Caco-2 (cell line): ENCODE measurements at regions not wholly inside any gene's neighbourhood (a gene's known extent, or its start where the extent isn't known, plus 50 kb on each side); places are given as distances from the start of the nearest gene placed in this dataset.
A peak's percentile ranks its signal among the peaks of the same experiment; 100 is the strongest.

ENCODE experiments used
- BruUV-seq: library from RNA; stranded (reverse); fragments of 400-500 nt; replicated peaks from 2 replicates; lab custom pipeline; 2021; lab: Mats Ljungman, UMichigan
- CTCF ChIA-PET: fragments of 300-600 bp; sonication (Branson Sonifier 250); formaldehyde crosslinking; loops from one replicate; lab custom pipeline; 2022; ENCODE audit warnings: antibody characterized with exemption; lab: Charles Lee
- POLR2A ChIA-PET: fragments of 300-600 bp; sonication (Branson Sonifier 250); formaldehyde crosslinking; loops from one replicate; lab custom pipeline; 2022; ENCODE audit warnings: antibody characterized with exemption; lab: Charles Lee
- DNase-seq, 2 experiments: peaks; one replicate each; pipeline versions ENCODE4 v3.0.0 to v3.0.0-alpha.2; 2020 to 2022
- H3K27me3 ChIP-seq: replicated peaks from 2 replicates; pipeline ENCODE4 v1.6.0; 2011; ENCODE audit warnings: low read length; ENCODE audit not compliant: control insufficient read depth, insufficient read depth
- H3K36me3 ChIP-seq: 2 replicates; pipeline ENCODE4 v1.5.1; 2011; ENCODE audit warnings: low read length; ENCODE audit not compliant: control insufficient read depth, insufficient read depth
- H3K4me1 ChIP-seq: fragments of 250-450 bp; sonication (Bioruptor Pico); 2 replicates; pipeline ENCODE4 v1.5.1; 2020; ENCODE audit warnings: mild to moderate bottlenecking
- H3K4me3 ChIP-seq: 2 replicates; pipeline ENCODE4 v1.5.1; 2011; ENCODE audit warnings: low read depth, mild to moderate bottlenecking, control low read depth, low read length
- H3K9me3 ChIP-seq: fragments of 250-450 bp; sonication (Bioruptor Pico); 2 replicates; pipeline ENCODE4 v1.5.1; 2020; ENCODE audit warnings: mild to moderate bottlenecking, moderate library complexity
- H3K27ac Mint-ChIP-seq: one replicate; pipeline ENCODE4 v1.8.0; 2022; ENCODE audit warnings: mixed read lengths; ENCODE audit not compliant: unreplicated experiment
- H3K27me3 Mint-ChIP-seq: one replicate; pipeline ENCODE4 v1.8.0; 2022; ENCODE audit warnings: mixed read lengths; ENCODE audit not compliant: insufficient read depth, unreplicated experiment
- H3K36me3 Mint-ChIP-seq: one replicate; pipeline ENCODE4 v1.8.0; 2022; ENCODE audit warnings: mild to moderate bottlenecking, mixed read lengths; ENCODE audit not compliant: insufficient read depth, unreplicated experiment
- H3K4me1 Mint-ChIP-seq: one replicate; pipeline ENCODE4 v1.8.0; 2022; ENCODE audit warnings: low read depth, mixed read lengths; ENCODE audit not compliant: unreplicated experiment
- H3K4me3 Mint-ChIP-seq: one replicate; pipeline ENCODE4 v1.8.0; 2022; ENCODE audit warnings: mild to moderate bottlenecking, moderate library complexity, mixed read lengths; ENCODE audit not compliant: unreplicated experiment
- H3K9me3 Mint-ChIP-seq: one replicate; pipeline ENCODE4 v1.8.0; 2022; ENCODE audit warnings: mixed read lengths; ENCODE audit not compliant: unreplicated experiment
- intact Hi-C: fragments of 100-400 bp; cut with micrococcal nuclease; formaldehyde crosslinking; loops from one replicate; pipeline ENCODE4 v1.10.0; 2022; ENCODE audit not compliant: unreplicated experiment
- TF ChIP-seq, protein P1 (sequence below), 2 experiments: fragments of 200-600 bp in 1 of 2; IDR thresholded peaks; 1 replicate in 1 of 2; 2 replicates in 1 of 2; pipeline versions ENCODE4 v1.5.1 to v1.8.0; 2011 to 2022; ENCODE audit warnings: antibody characterized with exemption in 1 of 2, control low read depth in 1 of 2, inconsistent platforms in 1 of 2, low read depth in 1 of 2, low read length in 1 of 2, mild to moderate bottlenecking in 1 of 2, moderate library complexity in 1 of 2; ENCODE audit not compliant: insufficient read depth in 1 of 2, severe bottlenecking in 1 of 2, unreplicated experiment in 1 of 2

DNA sequence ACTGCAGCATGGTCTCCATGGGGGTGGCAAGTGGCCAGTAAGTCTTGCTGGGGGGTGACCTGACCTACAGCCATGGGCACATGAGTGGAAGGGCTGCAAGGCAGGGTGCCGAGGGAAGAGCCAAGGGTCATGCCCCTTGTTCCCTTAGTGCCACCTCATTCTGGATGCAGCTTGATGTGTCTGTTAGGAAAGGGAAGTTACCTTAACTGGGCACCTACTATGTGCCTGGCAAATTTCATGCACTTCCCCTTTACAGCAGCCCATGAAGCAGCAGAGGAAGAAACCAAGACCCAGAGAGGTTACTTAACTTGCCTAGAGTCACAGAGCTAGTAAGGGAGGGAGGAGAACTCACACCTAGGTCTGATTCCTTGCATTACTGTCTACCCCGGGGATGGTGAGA is 174.0 kb downstream of the MRPL14 start:
- H3K4me3 ChIP-seq, result no peak overlapping the region
- H3K9me3 Mint-ChIP-seq, result peaks cover 17% of the 10 kb centered on the region
- no peaks in the 10 kb centered on the region for H3K4me1 Mint-ChIP-seq
- H3K36me3 ChIP-seq, result no peaks in the 10 kb centered on the region
- ChIA-PET CTCF (interaction anchor here (1.0 to 1.4 kb wide), 8 partner anchors 16 to 188 kb away, joined by 3 to 19 read pairs (median 4); partner anchors contain the start of gene VEGFA), POLR2A (no interaction called here)
- intact Hi-C loops, result loop anchor here (1.0 to 5.0 kb wide), 2 partner anchors 126 to 231 kb away; no protein-coding TSS in a partner anchor
- DNase-seq, result no peak
- no peaks in the 10 kb centered on the region for H3K27me3 ChIP-seq
- BruUV-seq, result no TSS peak
- H3K36me3 Mint-ChIP-seq, result no peaks in the 10 kb centered on the region
- H3K27ac Mint-ChIP-seq, result no peak overlapping the region
- no peak overlapping the region for H3K4me3 Mint-ChIP-seq
- 0 out of 2 replicates have a peak, but pooled peaks cover 3% of the 10 kb centered on the region for H3K4me1 ChIP-seq
- H3K9me3 ChIP-seq, result peaks cover 5% of the 10 kb centered on the region; the same call in 1 of the 2 replicates
- no peaks in the 10 kb centered on the region for H3K27me3 Mint-ChIP-seq
- TF ChIP-seq, protein P1, sequence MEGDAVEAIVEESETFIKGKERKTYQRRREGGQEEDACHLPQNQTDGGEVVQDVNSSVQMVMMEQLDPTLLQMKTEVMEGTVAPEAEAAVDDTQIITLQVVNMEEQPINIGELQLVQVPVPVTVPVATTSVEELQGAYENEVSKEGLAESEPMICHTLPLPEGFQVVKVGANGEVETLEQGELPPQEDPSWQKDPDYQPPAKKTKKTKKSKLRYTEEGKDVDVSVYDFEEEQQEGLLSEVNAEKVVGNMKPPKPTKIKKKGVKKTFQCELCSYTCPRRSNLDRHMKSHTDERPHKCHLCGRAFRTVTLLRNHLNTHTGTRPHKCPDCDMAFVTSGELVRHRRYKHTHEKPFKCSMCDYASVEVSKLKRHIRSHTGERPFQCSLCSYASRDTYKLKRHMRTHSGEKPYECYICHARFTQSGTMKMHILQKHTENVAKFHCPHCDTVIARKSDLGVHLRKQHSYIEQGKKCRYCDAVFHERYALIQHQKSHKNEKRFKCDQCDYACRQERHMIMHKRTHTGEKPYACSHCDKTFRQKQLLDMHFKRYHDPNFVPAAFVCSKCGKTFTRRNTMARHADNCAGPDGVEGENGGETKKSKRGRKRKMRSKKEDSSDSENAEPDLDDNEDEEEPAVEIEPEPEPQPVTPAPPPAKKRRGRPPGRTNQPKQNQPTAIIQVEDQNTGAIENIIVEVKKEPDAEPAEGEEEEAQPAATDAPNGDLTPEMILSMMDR (IDR thresholded peaks at IDR 0.05; ENCODE audit: insufficient read depth in 1 of 2, low read depth in 1 of 2, low read length in 1 of 2, severe bottlenecking in 1 of 2, unreplicated experiment in 1 of 2), result no peak

DNA sequence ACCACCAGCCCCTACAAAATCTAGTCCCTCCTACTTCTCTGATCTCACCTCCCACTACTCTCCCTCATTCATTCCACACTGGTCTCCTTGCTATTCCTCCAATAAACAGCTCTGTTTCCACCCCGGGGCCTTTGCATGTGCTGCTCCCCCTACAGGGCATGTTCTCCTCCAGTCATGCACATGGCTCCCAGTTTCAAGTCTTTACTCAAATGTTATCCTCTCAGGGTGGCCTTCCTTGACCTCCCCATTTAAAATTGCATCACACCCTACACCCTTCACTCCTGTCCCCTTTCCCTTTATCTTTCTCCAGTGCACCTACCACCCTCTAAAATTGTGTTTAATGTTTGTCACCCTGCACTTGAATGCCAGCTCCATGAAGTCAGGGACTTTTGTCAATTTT is 174.5 kb downstream of the MRPL14 start:
- POLR2A ChIA-PET, result no interaction called here
- H3K27me3 Mint-ChIP-seq, result no peaks in the 10 kb centered on the region
- H3K36me3 Mint-ChIP-seq, result no peaks in the 10 kb centered on the region
- TF ChIP-seq, protein P1 (IDR thresholded peaks at IDR 0.05; ENCODE audit: insufficient read depth in 1 of 2, low read depth in 1 of 2, low read length in 1 of 2, severe bottlenecking in 1 of 2, unreplicated experiment in 1 of 2), result peak in 1 of 2 experiments; percentile 21
- no peak for DNase-seq
- no peak overlapping the region for H3K4me3 Mint-ChIP-seq
- intact Hi-C loops, result loop anchor here (1.0 to 5.0 kb wide), 2 partner anchors 127 to 230 kb away; no protein-coding TSS in a partner anchor
- no peaks in the 10 kb centered on the region for H3K36me3 ChIP-seq
- no TSS peak for BruUV-seq
- peaks cover 12% of the 10 kb centered on the region for H3K9me3 Mint-ChIP-seq
- no peak overlapping the region for H3K27ac Mint-ChIP-seq
- no peaks in the 10 kb centered on the region for H3K27me3 ChIP-seq
- H3K4me1 Mint-ChIP-seq, result no peaks in the 10 kb centered on the region
- H3K4me1 ChIP-seq, result 0 out of 2 replicates have a peak, but pooled peaks cover 3% of the 10 kb centered on the region
- H3K4me3 ChIP-seq, result no peak overlapping the region
- CTCF ChIA-PET, result interaction anchor here (0.8 kb wide), 1 partner anchor 97 kb away, joined by 3 read pairs; no protein-coding TSS in a partner anchor
- peaks cover 5% of the 10 kb centered on the region; the same call in 1 of the 2 replicates for H3K9me3 ChIP-seq

DNA sequence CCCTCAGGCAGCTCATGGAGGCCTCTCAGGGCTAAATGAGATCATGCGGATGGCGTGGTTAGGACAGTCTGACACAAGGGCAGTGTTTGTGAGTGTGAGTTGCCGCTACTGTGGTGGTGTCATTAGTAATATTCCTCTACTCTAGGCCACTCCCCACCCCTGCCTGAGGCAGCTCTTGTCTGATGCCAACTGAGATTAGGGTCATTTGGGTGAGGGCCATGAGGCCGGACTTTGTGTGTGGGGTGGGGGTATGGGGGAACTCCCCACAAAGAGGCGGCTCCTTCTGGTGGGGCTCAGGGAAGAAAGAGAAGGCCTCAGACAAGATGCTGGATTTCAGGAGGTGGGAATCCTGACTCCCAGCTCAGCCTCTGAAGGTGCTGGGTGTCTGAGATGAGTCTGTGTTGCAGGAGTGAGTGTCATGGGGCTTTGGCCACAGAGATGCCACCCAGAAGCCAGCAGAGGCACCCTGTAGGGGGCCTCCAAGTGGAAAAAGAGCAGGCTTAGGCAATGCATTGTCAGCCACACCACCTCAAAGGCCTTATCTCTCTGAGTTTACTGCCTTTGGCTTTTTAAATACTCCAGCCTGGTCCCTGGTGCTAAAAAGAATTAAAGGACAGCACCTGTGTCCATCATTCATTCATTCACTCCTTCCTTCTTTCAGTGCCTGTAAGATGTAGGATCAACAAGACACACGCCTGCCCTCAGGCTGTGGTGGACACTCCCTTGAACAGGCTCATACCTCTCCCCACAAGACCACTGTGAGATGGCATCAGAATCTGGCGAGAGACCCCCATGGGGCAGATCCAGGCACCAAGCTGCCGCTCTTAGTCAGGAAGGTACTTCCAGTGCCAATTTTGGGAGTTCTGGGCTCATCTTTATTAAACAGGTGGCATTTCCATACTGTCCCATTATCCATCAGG is 175.2 kb downstream of the MRPL14 start:
- CTCF ChIA-PET, result interaction anchor here (0.5 to 1.5 kb wide), 9 partner anchors 11 to 228 kb away, joined by 3 to 20 read pairs (median 3); no protein-coding TSS in a partner anchor
- H3K36me3 ChIP-seq, result no peaks in the 10 kb centered on the region
- TF ChIP-seq, protein P1 (IDR thresholded peaks at IDR 0.05; ENCODE audit: insufficient read depth in 1 of 2, low read depth in 1 of 2, low read length in 1 of 2, severe bottlenecking in 1 of 2, unreplicated experiment in 1 of 2), result peak in 1 of 2 experiments; percentile 15
- H3K9me3 ChIP-seq, result peaks cover 5% of the 10 kb centered on the region; the same call in 1 of the 2 replicates
- POLR2A ChIA-PET, result no interaction called here
- Mint-ChIP-seq H3K4me3 (no peak overlapping the region), H3K27me3 (no peaks in the 10 kb centered on the region), H3K9me3 (peaks cover 10% of the 10 kb centered on the region), H3K36me3 (no peaks in the 10 kb centered on the region), H3K27ac (no peak overlapping the region), H3K4me1 (no peaks in the 10 kb centered on the region)
- no peaks in the 10 kb centered on the region for H3K27me3 ChIP-seq
- no peak overlapping the region for H3K4me3 ChIP-seq
- 0 out of 2 replicates have a peak, but pooled peaks cover 3% of the 10 kb centered on the region for H3K4me1 ChIP-seq
- intact Hi-C loops, result loop anchor here (1.0 to 5.0 kb wide), 5 partner anchors 25 to 230 kb away; no protein-coding TSS in a partner anchor
- no TSS peak for BruUV-seq
- no peak for DNase-seq
